ENCODE measurements at regions not wholly inside any gene's neighbourhood (a gene's known extent, or its start where the extent isn't known, plus 50 kb on each side); places are given as distances from the start of the nearest gene placed in this dataset.

GRCh38 chr21:24941316-24942185 lies 665.7 kb downstream of the MRPL39 start:
- H3K27me3 Mint-ChIP-seq (ENCODE audit: low read depth) = no peaks in the 10 kb centered on the region
- no peaks in the 10 kb centered on the region for H3K9me3 Mint-ChIP-seq
- H3K27ac Mint-ChIP-seq = no peak overlapping the region
- TF ChIP-seq CTCF (IDR thresholded peaks at IDR 0.05; ENCODE audit: unreplicated experiment in 3 of 3) = no peak
- no peak overlapping the region for H3K4me3 Mint-ChIP-seq
- no peaks in the 10 kb centered on the region for H3K36me3 Mint-ChIP-seq (ENCODE audit: low read depth)
- H3K4me1 Mint-ChIP-seq = no peaks in the 10 kb centered on the region

GRCh38 chr21:24939291-24939690 lies 668.0 kb downstream of the MRPL39 start:
- no peaks in the 10 kb centered on the region for H3K36me3 Mint-ChIP-seq (ENCODE audit: low read depth)
- H3K9me3 Mint-ChIP-seq = no peaks in the 10 kb centered on the region
- H3K4me1 Mint-ChIP-seq = no peaks in the 10 kb centered on the region
- no peak for TF ChIP-seq CTCF (IDR thresholded peaks at IDR 0.05; ENCODE audit: unreplicated experiment in 3 of 3)
- H3K27ac Mint-ChIP-seq = no peak overlapping the region
- no peaks in the 10 kb centered on the region for H3K27me3 Mint-ChIP-seq (ENCODE audit: low read depth)
- no peak overlapping the region for H3K4me3 Mint-ChIP-seq

GRCh38 chr21:24938573-24938972 lies 668.7 kb downstream of the MRPL39 start:
- H3K4me1 Mint-ChIP-seq = no peaks in the 10 kb centered on the region
- H3K27ac Mint-ChIP-seq = no peak overlapping the region
- no peak overlapping the region for H3K4me3 Mint-ChIP-seq
- no peaks in the 10 kb centered on the region for H3K9me3 Mint-ChIP-seq
- no peak for TF ChIP-seq CTCF (IDR thresholded peaks at IDR 0.05; ENCODE audit: unreplicated experiment in 3 of 3)
- no peaks in the 10 kb centered on the region for H3K36me3 Mint-ChIP-seq (ENCODE audit: low read depth)
- no peaks in the 10 kb centered on the region for H3K27me3 Mint-ChIP-seq (ENCODE audit: low read depth)

GRCh38 chr21:24935991-24936390 lies 671.3 kb downstream of the MRPL39 start:
- Mint-ChIP-seq H3K9me3 (no peaks in the 10 kb centered on the region), H3K4me1 (no peaks in the 10 kb centered on the region), H3K4me3 (no peak overlapping the region), H3K27me3 (ENCODE audit: low read depth) (no peaks in the 10 kb centered on the region), H3K27ac (no peak overlapping the region), H3K36me3 (ENCODE audit: low read depth) (no peaks in the 10 kb centered on the region)
- no peak for TF ChIP-seq CTCF (IDR thresholded peaks at IDR 0.05; ENCODE audit: unreplicated experiment in 3 of 3)

- no peak for TF ChIP-seq CTCF (IDR thresholded peaks at IDR 0.05; ENCODE audit: unreplicated experiment in 3 of 3)
- Mint-ChIP-seq H3K36me3 (ENCODE audit: low read depth) (no peaks in the 10 kb centered on the region), H3K9me3 (peaks cover 8% of the 10 kb centered on the region), H3K4me1 (no peaks in the 10 kb centered on the region), H3K27ac (no peak overlapping the region), H3K4me3 (no peak overlapping the region), H3K27me3 (ENCODE audit: low read depth) (no peaks in the 10 kb centered on the region)
Measured at GRCh38 chr21:24910591-24910990, 696.7 kb downstream of the MRPL39 start.

All from nephron (organoid).